IMR-90 (cell line): ENCODE measurements at regions not wholly inside any gene's neighbourhood (a gene's known extent, or its start where the extent isn't known, plus 50 kb on each side); places are given as distances from the start of the nearest gene placed in this dataset.
A peak's percentile ranks its signal among the peaks of the same experiment; 100 is the strongest.

ENCODE experiments used
- ATAC-seq: fragments of 200-7000 bp; cut with Tn5 transposase; 2 replicates; pipeline ENCODE4 v1.9.1; 2020; ENCODE audit warnings: low read depth, mild to moderate bottlenecking, moderate library complexity
- BruUV-seq: library from RNA; stranded (reverse); fragments of 400-500 nt; replicated peaks from 2 replicates; lab custom pipeline; 2021; lab: Mats Ljungman, UMichigan
- CTCF ChIA-PET: fragments of 300-600 bp; formaldehyde crosslinking; extraction: SDS; loops from one replicate; lab custom pipeline; 2021; ENCODE audit warnings: antibody characterized with exemption; lab: Yijun Ruan, JAX
- POLR2A ChIA-PET: fragments of 300-600 bp; sonication (Branson Sonifier 250); formaldehyde crosslinking; loops from one replicate; lab custom pipeline; 2022; ENCODE audit warnings: antibody characterized with exemption; ENCODE audit not compliant: unreplicated experiment; lab: Charles Lee
- DNase-seq: peaks from one replicate; pipeline ENCODE4 v3.0.0; 2013
- H2AFZ ChIP-seq: replicated peaks from 2 replicates; pipeline ENCODE3; 2013; ENCODE audit warnings: low read length, mild to moderate bottlenecking; ENCODE audit not compliant: poor library complexity
- H2AK5ac ChIP-seq: 2 replicates; pipeline ENCODE4 v1.6.1; 2013; ENCODE audit warnings: low read depth, low read length, inconsistent platforms
- H2AK9ac ChIP-seq: replicated peaks from 2 replicates; pipeline ENCODE3; 2013; ENCODE audit warnings: mild to moderate bottlenecking, low read depth, low read length, moderate library complexity; ENCODE audit not compliant: poor library complexity
- H2BK120ac ChIP-seq: 2 replicates; pipeline ENCODE4 v1.6.1; 2013; ENCODE audit warnings: low read depth, low read length, inconsistent platforms
- H2BK15ac ChIP-seq: 3 replicates; pipeline ENCODE4 v1.6.1; 2013; ENCODE audit warnings: low read depth, low read length, inconsistent platforms
- H2BK20ac ChIP-seq: 2 replicates; pipeline ENCODE4 v1.6.1; 2013; ENCODE audit warnings: low read depth, mild to moderate bottlenecking, inconsistent platforms, low read length, moderate library complexity
- H2BK5ac ChIP-seq: 2 replicates; pipeline ENCODE4 v1.6.1; 2013; ENCODE audit warnings: mild to moderate bottlenecking, low read depth, low read length, inconsistent platforms; ENCODE audit not compliant: poor library complexity, severe bottlenecking
- H3K14ac ChIP-seq: replicated peaks from 2 replicates; pipeline ENCODE4 v1.6.1; 2013; ENCODE audit warnings: low read depth, low read length, inconsistent platforms
- H3K18ac ChIP-seq: 2 replicates; pipeline ENCODE4 v1.6.1; 2013; ENCODE audit warnings: low read depth, low read length, control low read depth
- H3K23ac ChIP-seq: 2 replicates; pipeline ENCODE4 v1.6.1; 2013; ENCODE audit warnings: low read depth, low read length, inconsistent platforms
- H3K27ac ChIP-seq: 2 replicates; pipeline ENCODE4 v1.5.1; 2013; ENCODE audit warnings: mild to moderate bottlenecking, control low read depth, low read length; ENCODE audit not compliant: insufficient read depth
- H3K27me3 ChIP-seq: 2 replicates; pipeline ENCODE4 v1.6.1; 2013; ENCODE audit warnings: low read length; ENCODE audit not compliant: control insufficient read depth, insufficient read depth
- H3K36me3 ChIP-seq: 2 replicates; pipeline ENCODE4 v1.6.1; 2013; ENCODE audit warnings: low read length, mixed read lengths; ENCODE audit not compliant: control insufficient read depth, insufficient read depth
- H3K4ac ChIP-seq: 2 replicates; pipeline ENCODE4 v1.6.1; 2013; ENCODE audit warnings: low read depth, low read length, inconsistent platforms
- H3K4me1 ChIP-seq: 2 replicates; pipeline ENCODE4 v1.6.1; 2013; ENCODE audit warnings: low read length, mixed read lengths; ENCODE audit not compliant: control insufficient read depth, insufficient read depth
- H3K4me2 ChIP-seq: 2 replicates; pipeline ENCODE4 v1.6.1; 2013; ENCODE audit warnings: low read depth, mild to moderate bottlenecking, control low read depth, low read length, moderate library complexity
- H3K4me3 ChIP-seq: 2 replicates; pipeline ENCODE4 v1.5.1; 2013; ENCODE audit warnings: low read depth, mild to moderate bottlenecking, control low read depth, low read length, moderate library complexity; ENCODE audit not compliant: insufficient read depth
- H3K56ac ChIP-seq: 2 replicates; pipeline ENCODE4 v1.6.1; 2013; ENCODE audit warnings: low read length, inconsistent platforms; ENCODE audit not compliant: insufficient read depth; ENCODE audit errors: extremely low read depth
- H3K79me1 ChIP-seq, 2 experiments: 2 replicates each; pipeline ENCODE4 v1.6.1; 2013; ENCODE audit warnings: low read length in 2 of 2, inconsistent platforms in 1 of 2, low read depth in 1 of 2
- H3K9ac ChIP-seq: 2 replicates; pipeline ENCODE4 v1.6.1; 2013; ENCODE audit warnings: low read depth, low read length, control low read depth
- H3K9me1 ChIP-seq: 2 replicates; pipeline ENCODE4 v1.6.1; 2013; ENCODE audit warnings: low read length, inconsistent platforms; ENCODE audit not compliant: insufficient read depth
- H3K9me3 ChIP-seq: 2 replicates; pipeline ENCODE4 v1.6.1; 2013; ENCODE audit warnings: low read length; ENCODE audit not compliant: control insufficient read depth, insufficient read depth
- H4K20me1 ChIP-seq: 2 replicates; pipeline ENCODE4 v1.6.1; 2013; ENCODE audit warnings: low read length, inconsistent platforms; ENCODE audit not compliant: insufficient read depth
- H4K5ac ChIP-seq: 2 replicates; pipeline ENCODE4 v1.6.1; 2013; ENCODE audit warnings: mild to moderate bottlenecking, low read depth, low read length, control low read depth
- H4K8ac ChIP-seq, 2 experiments: 2 replicates each; pipeline ENCODE4 v1.6.1; 2013; ENCODE audit warnings: low read depth in 2 of 2, low read length in 2 of 2, control low read depth in 1 of 2, inconsistent platforms in 1 of 2
- H4K91ac ChIP-seq: 2 replicates; pipeline ENCODE4 v1.6.1; 2013; ENCODE audit warnings: low read depth, low read length, inconsistent platforms; ENCODE audit not compliant: insufficient read depth
- CHD1 ChIP-seq: IDR thresholded peaks from 2 replicates; pipeline ENCODE4 v1.6.1; 2012; ENCODE audit warnings: low read depth, low read length, improper control_type of control experiment
- ELK1 ChIP-seq: fragments of 150-350 bp; IDR thresholded peaks from 2 replicates; pipeline ENCODE4 v1.6.1; 2016; ENCODE audit warnings: low read depth, mild to moderate bottlenecking, low read length, moderate library complexity, borderline replicate concordance
- NFE2L2 ChIP-seq: fragments of 150-350 bp; IDR thresholded peaks from 2 replicates; pipeline ENCODE4 v1.6.1; 2016; ENCODE audit warnings: low read depth, mild to moderate bottlenecking, low read length
- WGBS, 2 experiments: methylation state at CpG; one replicate each; pipeline versions ENCODE4 v1.1.5 to v1.1.7; 2013; ENCODE audit warnings: missing lambda C conversion rate in 2 of 2; ENCODE audit not compliant: insufficient read length in 1 of 2; ENCODE audit errors: extremely low coverage in 2 of 2; 5-methylcytosine and 5-hydroxymethylcytosine counted together
- dilution Hi-C: fragments of 300-500 bp; cut with HindIII; formaldehyde crosslinking; loops from one replicate; pipeline ENCODE4 v1.14.3; 2018; ENCODE audit warnings: low sequenced_read_pairs; ENCODE audit not compliant: unreplicated experiment
- in situ Hi-C: fragments of 300-500 bp; cut with MboI; formaldehyde crosslinking; loops from 3 replicates; pipeline ENCODE4 v1.14.3; 2019; ENCODE audit warnings: low sequenced_read_pairs, inconsistent platforms, mixed read lengths
- intact Hi-C: fragments of 100-400 bp; cut with micrococcal nuclease; formaldehyde crosslinking; loops from 2 replicates; pipeline ENCODE4 v1.10.0; 2022
- TF ChIP-seq, protein P1 (sequence below): conservative IDR thresholded peaks from 2 replicates; pipeline ENCODE4 v1.5.1; 2012; ENCODE audit warnings: mild to moderate bottlenecking, low read depth, low read length, improper control_type of control experiment

DNA sequence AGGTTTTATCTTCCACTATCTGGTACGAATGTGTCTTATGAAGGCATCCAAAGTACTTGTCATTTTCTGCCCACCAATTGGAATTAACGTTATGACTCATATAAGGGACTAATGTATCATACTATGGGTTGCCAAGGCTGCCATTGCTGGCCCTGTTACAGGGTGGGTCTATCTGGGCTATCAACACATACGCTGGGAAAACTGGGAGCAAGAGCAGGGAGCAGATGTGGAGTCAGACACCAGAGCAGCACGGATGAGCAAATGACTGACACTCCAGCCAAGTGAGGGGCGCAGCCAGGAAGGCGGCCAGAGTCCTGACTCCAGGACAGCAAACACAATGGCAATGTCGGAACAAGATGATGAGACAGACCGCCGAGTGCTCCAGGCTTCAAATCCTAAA is 145.9 kb downstream of the COPS8 start:
- Histone ChIP-seq H4K5ac (peak overlapping the region; percentile 42), H3K4me1 (peaks cover 28% of the 10 kb centered on the region), H2AK9ac (no peak overlapping the region), H3K9me1 (peaks cover 32% of the 10 kb centered on the region), H2AFZ (no peak overlapping the region), H3K9ac (no peak overlapping the region), H2BK15ac (peak overlapping the region; percentile 67; the same call in 2 of the 3 replicates), H2BK20ac (peak overlapping the region; percentile 80), H3K4me2 (no peak overlapping the region), H3K23ac (no peak overlapping the region), H3K14ac (0 out of 2 replicates have a peak overlapping the region, but pooled peaks have one; percentile 0), H3K27ac (no peak overlapping the region; the same call in 1 of the 2 replicates), H4K20me1 (no peaks in the 10 kb centered on the region), H3K56ac (no peak overlapping the region), H3K9me3 (no peaks in the 10 kb centered on the region), H3K36me3 (no peaks in the 10 kb centered on the region), H4K8ac (peak overlapping the region in 1 of 2 experiments; percentile 31; a peak in 1 of 4 replicates), H3K79me1 (peaks cover 0 to 5% of the 10 kb centered on the region in 2 experiments; a peak in 1 of 4 replicates), H4K91ac (peak overlapping the region; percentile 78), H3K27me3 (no peaks in the 10 kb centered on the region), H2AK5ac (peak overlapping the region; percentile 46), H3K4me3 (no peak overlapping the region), H3K18ac (peak overlapping the region; percentile 65), H3K4ac (peak overlapping the region; percentile 85), H2BK120ac (peak overlapping the region; percentile 75), H2BK5ac (no peak overlapping the region)
- dilution Hi-C loops = no loop called here
- no TSS peak for BruUV-seq
- POLR2A ChIA-PET = interaction anchor here (0.6 kb wide), 1 partner anchor 150 kb away, joined by 3 read pairs; no protein-coding TSS in a partner anchor
- in situ Hi-C loops = no loop called here
- 81% methylated on average over 2 of the region's 9 CpGs; no CpG with 5 or more reads in 1 of the 2 experiments for WGBS, 2 experiments
- no peak for TF ChIP-seq CHD1
- no peak for TF ChIP-seq NFE2L2
- TF ChIP-seq ELK1 = no peak
- TF ChIP-seq, protein P1, sequence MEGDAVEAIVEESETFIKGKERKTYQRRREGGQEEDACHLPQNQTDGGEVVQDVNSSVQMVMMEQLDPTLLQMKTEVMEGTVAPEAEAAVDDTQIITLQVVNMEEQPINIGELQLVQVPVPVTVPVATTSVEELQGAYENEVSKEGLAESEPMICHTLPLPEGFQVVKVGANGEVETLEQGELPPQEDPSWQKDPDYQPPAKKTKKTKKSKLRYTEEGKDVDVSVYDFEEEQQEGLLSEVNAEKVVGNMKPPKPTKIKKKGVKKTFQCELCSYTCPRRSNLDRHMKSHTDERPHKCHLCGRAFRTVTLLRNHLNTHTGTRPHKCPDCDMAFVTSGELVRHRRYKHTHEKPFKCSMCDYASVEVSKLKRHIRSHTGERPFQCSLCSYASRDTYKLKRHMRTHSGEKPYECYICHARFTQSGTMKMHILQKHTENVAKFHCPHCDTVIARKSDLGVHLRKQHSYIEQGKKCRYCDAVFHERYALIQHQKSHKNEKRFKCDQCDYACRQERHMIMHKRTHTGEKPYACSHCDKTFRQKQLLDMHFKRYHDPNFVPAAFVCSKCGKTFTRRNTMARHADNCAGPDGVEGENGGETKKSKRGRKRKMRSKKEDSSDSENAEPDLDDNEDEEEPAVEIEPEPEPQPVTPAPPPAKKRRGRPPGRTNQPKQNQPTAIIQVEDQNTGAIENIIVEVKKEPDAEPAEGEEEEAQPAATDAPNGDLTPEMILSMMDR = no peak
- no peak for DNase-seq
- intact Hi-C loops = no loop called here
- no peak for ATAC-seq
- CTCF ChIA-PET = no interaction called here
